Gastrocnemius medialis (tissue), 4 donors: ENCODE measurements at regions not wholly inside any gene's neighbourhood (a gene's known extent, or its start where the extent isn't known, plus 50 kb on each side); places are given as distances from the start of the nearest gene placed in this dataset.

ENCODE experiments used
- POLR2A ChIP-seq, 2 donors: fragments of 450-650 bp; IDR thresholded peaks; one replicate each; pipeline ENCODE4 v1.6.1; 2017; ENCODE audit warnings: antibody characterized with exemption in 2 of 2, mild to moderate bottlenecking in 2 of 2, moderate library complexity in 2 of 2
- TF ChIP-seq, protein P1 (sequence below), 5 experiments: fragments of 450-650 bp in 3 of 5; fragments of 200-600 bp in 2 of 5; sonication (generic) in 2 of 5; IDR thresholded peaks in 4 of 5; conservative IDR thresholded peaks in 1 of 5; 1 replicate in 4 of 5; 2 replicates in 1 of 5; pipeline ENCODE4 v1.5.1; 2016 to 2019; ENCODE audit warnings: antibody characterized with exemption in 5 of 5, mild to moderate bottlenecking in 3 of 5, moderate library complexity in 3 of 5

DNA sequence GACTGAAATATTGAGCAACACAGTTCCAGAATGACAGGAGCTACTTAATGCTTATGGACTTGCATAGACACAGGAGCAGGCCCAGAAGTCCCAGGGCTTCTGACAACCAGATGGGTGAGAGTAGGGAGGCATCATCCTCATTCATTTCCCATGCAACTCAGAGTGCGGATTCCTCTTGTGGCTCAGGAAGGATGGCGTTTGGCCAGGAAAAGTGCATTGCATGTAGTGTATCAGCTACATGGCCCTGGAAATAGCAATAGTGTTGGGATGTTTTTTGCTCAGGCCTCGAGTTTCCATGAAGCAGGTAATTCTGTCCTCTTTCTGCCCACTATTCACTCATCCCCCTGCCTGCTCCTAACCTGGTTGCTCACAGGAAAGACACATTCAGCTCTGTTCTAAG is 136.6 kb downstream of the PDGFRA start:
- TF ChIP-seq, protein P1, sequence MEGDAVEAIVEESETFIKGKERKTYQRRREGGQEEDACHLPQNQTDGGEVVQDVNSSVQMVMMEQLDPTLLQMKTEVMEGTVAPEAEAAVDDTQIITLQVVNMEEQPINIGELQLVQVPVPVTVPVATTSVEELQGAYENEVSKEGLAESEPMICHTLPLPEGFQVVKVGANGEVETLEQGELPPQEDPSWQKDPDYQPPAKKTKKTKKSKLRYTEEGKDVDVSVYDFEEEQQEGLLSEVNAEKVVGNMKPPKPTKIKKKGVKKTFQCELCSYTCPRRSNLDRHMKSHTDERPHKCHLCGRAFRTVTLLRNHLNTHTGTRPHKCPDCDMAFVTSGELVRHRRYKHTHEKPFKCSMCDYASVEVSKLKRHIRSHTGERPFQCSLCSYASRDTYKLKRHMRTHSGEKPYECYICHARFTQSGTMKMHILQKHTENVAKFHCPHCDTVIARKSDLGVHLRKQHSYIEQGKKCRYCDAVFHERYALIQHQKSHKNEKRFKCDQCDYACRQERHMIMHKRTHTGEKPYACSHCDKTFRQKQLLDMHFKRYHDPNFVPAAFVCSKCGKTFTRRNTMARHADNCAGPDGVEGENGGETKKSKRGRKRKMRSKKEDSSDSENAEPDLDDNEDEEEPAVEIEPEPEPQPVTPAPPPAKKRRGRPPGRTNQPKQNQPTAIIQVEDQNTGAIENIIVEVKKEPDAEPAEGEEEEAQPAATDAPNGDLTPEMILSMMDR (IDR thresholded peaks at IDR 0.05 in 4 of 5, conservative IDR thresholded peaks at IDR 0.05 in 1 of 5): no peak
- no peak for TF ChIP-seq POLR2A (IDR thresholded peaks at IDR 0.05)
